ENCODE measurements at regions not wholly inside any gene's neighbourhood (a gene's known extent, or its start where the extent isn't known, plus 50 kb on each side); places are given as distances from the start of the nearest gene placed in this dataset.

DNA sequence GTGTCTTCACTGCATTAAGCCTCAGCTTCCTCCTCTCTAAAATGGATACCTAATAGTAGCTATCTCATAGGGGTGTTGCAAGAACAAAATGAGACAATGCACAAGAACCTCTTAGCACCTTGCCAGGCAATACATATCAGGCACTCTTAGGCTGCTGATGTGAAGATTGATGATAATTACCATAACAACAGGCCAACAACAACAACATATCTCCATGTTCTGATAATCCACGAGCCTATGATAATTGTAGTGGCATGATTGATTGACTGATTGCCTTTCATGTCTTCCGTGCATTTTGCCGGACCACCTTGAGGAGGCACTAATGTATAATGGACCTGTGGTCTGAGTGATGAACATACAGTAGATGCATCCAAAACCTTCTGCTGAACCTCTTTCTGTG lies 50.7 kb upstream of the WSCD2 start:
- H3K4me3 ChIP-seq (ENCODE audit: low read length) = no peak overlapping the region
- TF ChIP-seq ZNF274 (IDR thresholded peaks at IDR 0.05; ENCODE audit: low read depth, low read length) = no peak
